Right cardiac atrium (tissue), 5 donors: ENCODE measurements at regions not wholly inside any gene's neighbourhood (a gene's known extent, or its start where the extent isn't known, plus 50 kb on each side); places are given as distances from the start of the nearest gene placed in this dataset.
A peak's percentile ranks its signal among the peaks of the same experiment; 100 is the strongest.
"Not testable (repeated sequence)": the region's sequence is repeated elsewhere in the genome, so short reads cannot be mapped to it uniquely, and the experiment has no call there.

Experiments
- ATAC-seq, 2 donors: fragments of 200-7000 bp; cut with Tn5 transposase; one replicate each; pipeline versions ENCODE4 v1.8.0 to v1.9.1; 2020; ENCODE audit warnings: moderate library complexity in 2 of 2, mild to moderate bottlenecking in 1 of 2
- DNase-seq, 3 donors: peaks; one replicate each; pipeline ENCODE4 v3.0.0-alpha.2; 2020
- H3K27ac ChIP-seq: one replicate; pipeline ENCODE4 v1.5.1; 2013; ENCODE audit warnings: mild to moderate bottlenecking, low read length, control low read depth, moderate library complexity
- H3K27me3 ChIP-seq: one replicate; pipeline ENCODE4 v1.6.1; 2013; ENCODE audit not compliant: control insufficient read depth, insufficient read depth
- H3K4me1 ChIP-seq: one replicate; pipeline ENCODE4 v1.6.1; 2013; ENCODE audit warnings: low read length; ENCODE audit not compliant: control insufficient read depth, insufficient read depth
- H3K4me3 ChIP-seq: one replicate; pipeline ENCODE4 v1.5.1; 2013; ENCODE audit warnings: low read length, control low read depth
- H3K9me3 ChIP-seq: one replicate; pipeline ENCODE4 v1.6.1; 2013; ENCODE audit warnings: low read length; ENCODE audit not compliant: control insufficient read depth
- WGBS: extraction: QIAGEN DNeasy Blood & Tissue Kit; methylation state at CpG from one replicate; pipeline ENCODE4 v1.1.7; 2013; 5-methylcytosine and 5-hydroxymethylcytosine counted together
- intact Hi-C, 4 donors: fragments of 100-400 bp; cut with DNase I; formaldehyde crosslinking; loops; one replicate each; pipeline versions ENCODE4 v1.11.0 to v1.14.0; 2022 to 2023
- donor health status: healthy with polysubstance abuse.
- donor health status: DM: no; HTN: yes; CAD: no.
- donor health status: DM: no; HTN: no; CAD: no.
- donor health status: DM: no; HTN: yes; CAD: no; lungs with severe emphysema.
- donor health status: DM: yes; HTN: yes; CAD: no.

GRCh38 chr16:60811051-60811608, 1225.1 kb downstream of the CDH8 start:
- H3K27ac ChIP-seq, result no peak overlapping the region
- ATAC-seq, result no peak
- intact Hi-C loops, result no loop called here

GRCh38 chr16:60810250-60810649, 1226.0 kb downstream of the CDH8 start:
- Histone ChIP-seq H3K4me3 (no peak overlapping the region), H3K27me3 (no peaks in the 10 kb centered on the region), H3K27ac (no peak overlapping the region), H3K9me3 (no peaks in the 10 kb centered on the region), H3K4me1 (no peaks in the 10 kb centered on the region)
- ATAC-seq (no peak), DNase-seq (no peak)
- intact Hi-C loops, result no loop called here

More at GRCh38 chr16:60811051-60811608, 1225.1 kb downstream of the CDH8 start:
- H3K4me3 ChIP-seq, result no peak overlapping the region
- 49% methylated on average over 6 of the region's 6 CpGs for WGBS
- no peaks in the 10 kb centered on the region for H3K4me1 ChIP-seq
- H3K9me3 ChIP-seq, result no peaks in the 10 kb centered on the region
- H3K27me3 ChIP-seq, result no peaks in the 10 kb centered on the region
- DNase-seq, result no peak

GRCh38 chr16:60792437-60792836, 1243.8 kb downstream of the CDH8 start:
- WGBS, result 59% methylated on average over 2 of the region's 2 CpGs

GRCh38 chr16:60788631-60789030, 1247.6 kb downstream of the CDH8 start:
- DNase-seq, result no peak
- Histone ChIP-seq H3K27me3 (no peaks in the 10 kb centered on the region), H3K9me3 (no peaks in the 10 kb centered on the region), H3K27ac (no peak overlapping the region), H3K4me1 (no peaks in the 10 kb centered on the region), H3K4me3 (no peak overlapping the region)
- intact Hi-C loops, result no loop called here
- no peak for ATAC-seq

More at GRCh38 chr16:60792437-60792836, 1243.8 kb downstream of the CDH8 start:
- intact Hi-C loops, result no loop called here
- H3K9me3 ChIP-seq, result no peaks in the 10 kb centered on the region
- H3K27me3 ChIP-seq, result no peaks in the 10 kb centered on the region
- ATAC-seq (no peak), DNase-seq (no peak)
- no peaks in the 10 kb centered on the region for H3K4me1 ChIP-seq
- no peak overlapping the region for H3K27ac ChIP-seq
- no peak overlapping the region for H3K4me3 ChIP-seq

- no peak for DNase-seq
- H3K9me3 ChIP-seq, result no peaks in the 10 kb centered on the region
- no peak for ATAC-seq
- H3K4me1 ChIP-seq, result no peaks in the 10 kb centered on the region
- 70% methylated on average over 3 of the region's 3 CpGs for WGBS
- intact Hi-C loops, result no loop called here
- H3K4me3 ChIP-seq, result no peak overlapping the region
- H3K27ac ChIP-seq, result no peak overlapping the region
- H3K27me3 ChIP-seq, result no peaks in the 10 kb centered on the region
Observed at GRCh38 chr16:60776281-60776680, 1260.0 kb downstream of the CDH8 start.

GRCh38 chr16:60771138-60771537, 1265.1 kb downstream of the CDH8 start:
- no peaks in the 10 kb centered on the region for H3K27me3 ChIP-seq
- no peak overlapping the region for H3K27ac ChIP-seq
- ATAC-seq, result no peak
- WGBS, result 90% methylated on average over 4 of the region's 4 CpGs
- intact Hi-C loops, result no loop called here
- no peaks in the 10 kb centered on the region for H3K9me3 ChIP-seq
- DNase-seq, result no peak
- no peak overlapping the region for H3K4me3 ChIP-seq
- no peaks in the 10 kb centered on the region for H3K4me1 ChIP-seq

- DNase-seq, ATAC-seq, H3K4me1 ChIP-seq, H3K27me3 ChIP-seq, H3K4me3 ChIP-seq, H3K27ac ChIP-seq, intact Hi-C loops, H3K9me3 ChIP-seq: not testable (repeated sequence)
Observed at GRCh38 chr16:60770384-60770783, 1265.9 kb downstream of the CDH8 start.

- H3K9me3 ChIP-seq, result no peaks in the 10 kb centered on the region
- no peak overlapping the region for H3K27ac ChIP-seq
- no peak for DNase-seq
- no peak for ATAC-seq
- intact Hi-C loops, result no loop called here
- no peak overlapping the region for H3K4me3 ChIP-seq
- H3K4me1 ChIP-seq, result no peaks in the 10 kb centered on the region
- no peaks in the 10 kb centered on the region for H3K27me3 ChIP-seq
- 79% methylated on average over 4 of the region's 4 CpGs for WGBS
Observed at GRCh38 chr16:60763869-60764268, 1272.4 kb downstream of the CDH8 start.

- no peak overlapping the region for H3K27ac ChIP-seq
- H3K4me1 ChIP-seq, result no peaks in the 10 kb centered on the region
- no peak for ATAC-seq
- no peak overlapping the region for H3K4me3 ChIP-seq
- intact Hi-C loops, result no loop called here
- no peaks in the 10 kb centered on the region for H3K27me3 ChIP-seq
- DNase-seq, result no peak
- no peaks in the 10 kb centered on the region for H3K9me3 ChIP-seq
Observed at GRCh38 chr16:60755907-60756306, 1280.3 kb downstream of the CDH8 start.

- ATAC-seq, result no peak
- no peaks in the 10 kb centered on the region for H3K27me3 ChIP-seq
- H3K4me1 ChIP-seq, result no peaks in the 10 kb centered on the region
- no peaks in the 10 kb centered on the region for H3K9me3 ChIP-seq
- intact Hi-C loops, result no loop called here
- no peak overlapping the region for H3K27ac ChIP-seq
- no peak overlapping the region for H3K4me3 ChIP-seq
- no peak for DNase-seq
Observed at GRCh38 chr16:60748366-60748765, 1287.9 kb downstream of the CDH8 start.

GRCh38 chr16:60744198-60744597, 1292.0 kb downstream of the CDH8 start:
- intact Hi-C loops, result no loop called here
- ATAC-seq, result no peak
- 82% methylated on average over 3 of the region's 3 CpGs for WGBS
- Histone ChIP-seq H3K9me3 (no peaks in the 10 kb centered on the region), H3K4me3 (no peak overlapping the region), H3K27ac (no peak overlapping the region), H3K27me3 (no peaks in the 10 kb centered on the region), H3K4me1 (no peaks in the 10 kb centered on the region)
- peak in 1 of 3 donors; percentile 5 for DNase-seq

- ATAC-seq (no peak), DNase-seq (no peak)
- Histone ChIP-seq H3K27ac (no peak overlapping the region), H3K9me3 (no peaks in the 10 kb centered on the region), H3K27me3 (no peaks in the 10 kb centered on the region), H3K4me1 (no peaks in the 10 kb centered on the region), H3K4me3 (no peak overlapping the region)
- intact Hi-C loops, result no loop called here
- WGBS, result 42% methylated on average over 1 of the region's 1 CpG
Observed at GRCh38 chr16:60741810-60742209, 1294.4 kb downstream of the CDH8 start.
